ENCODE measurements at regions not wholly inside any gene's neighbourhood (a gene's known extent, or its start where the extent isn't known, plus 50 kb on each side); places are given as distances from the start of the nearest gene placed in this dataset.

DNA sequence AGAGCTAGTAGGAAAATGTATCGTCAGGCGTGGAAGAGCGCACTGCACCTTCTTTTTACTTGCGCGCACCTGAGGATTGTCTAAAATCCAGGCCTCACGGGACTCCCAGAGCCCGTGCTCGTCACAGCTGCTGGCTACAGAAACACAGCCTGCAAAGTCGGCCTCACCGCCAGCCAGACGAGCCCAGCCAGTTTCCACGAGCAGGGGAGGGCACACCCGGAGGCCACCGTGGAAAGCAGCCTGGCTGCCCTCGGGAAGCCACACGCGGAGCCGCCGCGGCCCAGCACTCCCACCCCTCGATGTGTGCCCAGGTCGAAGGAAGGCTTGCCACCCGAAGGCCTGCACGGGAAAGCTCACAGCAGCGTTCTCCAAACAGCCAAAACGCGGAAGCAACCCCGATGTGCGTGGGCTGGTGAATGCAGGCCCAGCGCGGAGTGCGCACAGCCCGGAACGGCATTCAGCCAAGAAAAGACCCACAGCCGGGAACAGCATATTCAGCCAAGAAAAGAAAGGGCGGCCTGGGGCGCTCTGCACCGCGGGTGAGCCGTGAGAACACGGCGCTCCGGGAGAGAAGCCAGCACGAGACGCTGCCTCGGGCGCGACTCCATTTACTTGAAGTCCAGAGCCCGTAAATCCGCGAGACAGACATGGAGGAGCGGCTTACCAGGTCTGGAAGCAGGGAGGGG is 53.9 kb upstream of the SALL3 start:
- TF ChIP-seq POLR2A (IDR thresholded peaks at IDR 0.05; ENCODE audit: low read length) (no peak), GATA1 (IDR thresholded peaks at IDR 0.05; ENCODE audit: low read depth, low read length) (no peak)
- DNase-seq, result no peak

DNA sequence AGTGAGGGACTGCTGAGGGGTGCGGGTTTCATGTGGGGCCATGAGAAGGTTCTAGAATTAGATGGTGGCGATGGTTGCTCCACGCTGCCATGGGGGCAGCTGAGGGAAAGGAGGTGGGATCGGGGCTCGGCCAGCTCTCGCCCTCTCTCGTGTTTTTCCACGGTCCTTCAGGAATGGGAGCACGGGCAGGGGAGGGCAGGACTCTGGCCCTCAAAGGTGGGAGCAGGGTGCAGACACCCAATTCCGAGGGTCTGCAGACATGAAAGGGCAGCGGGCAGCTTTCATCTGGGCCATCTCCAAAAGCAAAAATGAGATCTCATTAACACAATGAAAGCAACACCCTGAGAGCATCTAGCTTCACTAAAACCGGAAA is 53.4 kb upstream of the SALL3 start:
- TF ChIP-seq GATA1 (IDR thresholded peaks at IDR 0.05; ENCODE audit: low read depth, low read length) (no peak), POLR2A (IDR thresholded peaks at IDR 0.05; ENCODE audit: low read length) (no peak)

DNA sequence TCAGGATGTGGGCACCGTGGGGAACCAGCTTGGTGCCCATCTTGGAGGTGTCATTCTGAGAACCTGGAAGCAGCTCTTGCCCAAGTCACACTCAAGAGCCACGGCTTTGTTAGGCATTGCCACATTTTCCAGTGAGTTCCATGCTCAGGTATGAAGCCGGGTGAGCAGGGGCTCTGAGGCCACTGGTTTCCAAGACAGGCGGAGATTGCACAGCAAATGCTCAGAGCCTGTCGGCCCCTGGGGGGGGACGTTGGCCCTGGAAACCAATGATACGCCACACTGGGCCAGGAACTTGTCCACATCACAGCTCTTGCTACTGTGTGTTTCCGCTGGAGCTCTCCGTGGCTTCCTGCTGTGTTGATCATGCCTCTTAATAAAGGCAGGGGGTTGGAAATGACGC is 52.5 kb upstream of the SALL3 start:
- no peak for DNase-seq
- TF ChIP-seq GATA1 (IDR thresholded peaks at IDR 0.05; ENCODE audit: low read depth, low read length), result no peak
- TF ChIP-seq POLR2A (IDR thresholded peaks at IDR 0.05; ENCODE audit: low read length), result no peak

More for the DNA sequence above, 53.4 kb upstream of the SALL3 start:
- DNase-seq, result no peak

DNA sequence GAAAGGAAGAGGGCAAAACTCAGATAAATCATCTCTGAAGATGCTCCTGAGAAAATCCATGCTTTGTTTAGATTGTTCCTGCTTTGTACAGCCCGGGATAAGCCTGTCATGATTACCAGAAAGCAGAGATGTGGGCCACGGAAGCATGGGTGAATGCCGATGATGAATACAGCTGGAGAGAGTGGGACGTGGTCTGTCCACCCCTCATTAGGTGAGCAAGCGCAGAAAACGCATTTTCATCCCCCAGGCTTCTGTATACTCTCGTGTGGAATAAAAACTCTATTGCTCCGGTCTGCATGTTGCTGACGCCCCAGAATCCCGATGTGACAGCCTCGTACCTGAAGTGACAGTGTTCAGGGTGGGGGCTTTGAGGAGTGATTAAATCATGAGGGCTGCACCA is 52.0 kb upstream of the SALL3 start:
- DNase-seq, result no peak
- TF ChIP-seq POLR2A (IDR thresholded peaks at IDR 0.05; ENCODE audit: low read length) (no peak), GATA1 (IDR thresholded peaks at IDR 0.05; ENCODE audit: low read depth, low read length) (no peak)

DNA sequence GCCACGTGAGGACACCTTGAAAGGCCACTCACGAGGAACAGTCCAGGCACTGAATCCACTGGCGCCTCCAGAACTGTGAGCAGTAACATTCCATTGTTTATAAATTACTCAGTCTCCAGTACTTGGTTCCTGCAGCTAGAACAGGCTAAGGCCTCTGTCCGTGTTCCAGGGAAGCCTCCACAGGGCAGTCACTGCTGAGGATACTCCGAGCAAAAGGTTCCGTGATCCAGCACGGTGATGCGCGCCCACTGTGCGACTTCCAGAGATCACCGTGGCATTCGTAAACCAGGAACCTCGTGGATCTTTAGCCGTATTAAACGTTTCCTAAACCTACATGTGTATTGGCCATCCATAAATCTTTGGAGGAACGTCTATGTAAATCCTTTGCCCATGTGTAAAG is 51.5 kb upstream of the SALL3 start:
- DNase-seq, result no peak
- TF ChIP-seq GATA1 (IDR thresholded peaks at IDR 0.05; ENCODE audit: low read depth, low read length), result no peak
- TF ChIP-seq POLR2A (IDR thresholded peaks at IDR 0.05; ENCODE audit: low read length), result no peak

DNA sequence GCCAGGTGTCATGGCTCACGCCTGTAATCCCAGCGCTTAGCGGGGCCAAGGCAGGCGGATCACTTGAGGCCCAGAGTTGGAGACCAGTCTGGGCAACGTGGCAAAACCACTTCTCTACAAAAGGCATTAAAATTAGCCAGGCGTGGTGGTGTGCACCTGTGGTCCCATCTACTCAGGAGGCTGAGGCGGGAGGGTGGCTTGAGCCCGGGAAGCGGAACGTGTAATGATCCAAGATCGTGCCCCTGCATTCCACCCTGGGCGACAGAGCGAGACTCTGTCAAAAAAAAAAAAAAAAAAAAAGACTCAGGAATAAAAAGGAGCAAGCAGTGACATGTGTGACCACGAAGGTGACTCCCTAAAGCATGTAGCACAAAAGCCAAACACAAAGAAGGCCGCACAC is 50.1 kb upstream of the SALL3 start:
- DNase-seq, result no peak
- no peak for TF ChIP-seq POLR2A (IDR thresholded peaks at IDR 0.05; ENCODE audit: low read length)
- no peak for TF ChIP-seq GATA1 (IDR thresholded peaks at IDR 0.05; ENCODE audit: low read depth, low read length)

Measured in erythroblast (primary cell).